Heart right ventricle (tissue), 16 donors: ENCODE measurements at regions not wholly inside any gene's neighbourhood (a gene's known extent, or its start where the extent isn't known, plus 50 kb on each side); places are given as distances from the start of the nearest gene placed in this dataset.

Experiments
- ATAC-seq, 8 donors: fragments of 200-7000 bp; cut with Tn5 transposase; one replicate each; pipeline ENCODE4 v1.9.1; 2020; ENCODE audit warnings: mild to moderate bottlenecking in 8 of 8, moderate library complexity in 8 of 8, moderate number of reproducible peaks in 1 of 8
- DNase-seq, 2 donors: peaks; one replicate each; pipeline ENCODE4 v3.0.0-alpha.2; 2020
- H3K27ac ChIP-seq, 10 donors: fragments of 200-600 bp; sonication (generic) in 2 of 10; one replicate each; pipeline versions ENCODE4 v1.5.0 to v1.8.0; 2020 to 2022; ENCODE audit warnings: mild to moderate bottlenecking in 3 of 10
- H3K27me3 ChIP-seq, 7 donors: fragments of 200-600 bp; one replicate each; pipeline ENCODE4 v1.8.0; 2021 to 2022; ENCODE audit warnings: mild to moderate bottlenecking in 2 of 7
- H3K36me3 ChIP-seq, 9 donors: fragments of 200-600 bp; sonication (generic) in 1 of 9; one replicate each; pipeline versions ENCODE4 v1.5.0 to v1.8.0; 2020 to 2022; ENCODE audit warnings: mild to moderate bottlenecking in 2 of 9
- H3K4me1 ChIP-seq, 9 donors: fragments of 200-600 bp; sonication (generic) in 1 of 9; one replicate each; pipeline versions ENCODE4 v1.5.0 to v1.8.0; 2020 to 2022; ENCODE audit warnings: mild to moderate bottlenecking in 4 of 9
- H3K4me3 ChIP-seq, 10 donors: fragments of 200-600 bp; sonication (generic) in 2 of 10; one replicate each; pipeline versions ENCODE4 v1.5.0 to v1.8.0; 2020 to 2022; ENCODE audit warnings: mild to moderate bottlenecking in 7 of 10, moderate library complexity in 2 of 10
- H3K9me3 ChIP-seq, 11 donors: fragments of 200-600 bp in 10 of 11; sonication (generic) in 2 of 11; one replicate each; pipeline versions ENCODE4 v1.5.0 to v1.8.0; 2013 to 2022; ENCODE audit warnings: mild to moderate bottlenecking in 2 of 11, control low read depth in 1 of 11, moderate library complexity in 1 of 11
- WGBS, 2 donors: extraction: QIAGEN DNeasy Blood & Tissue Kit; methylation state at CpG; one replicate each; pipeline ENCODE4 v1.1.7; 2013; ENCODE audit warnings: inconsistent platforms in 1 of 2; 5-methylcytosine and 5-hydroxymethylcytosine counted together
- intact Hi-C, 10 donors: fragments of 100-400 bp; cut with DNase I; formaldehyde crosslinking; loops; one replicate each; pipeline versions ENCODE4 v1.11.1 to v1.14.2; 2022
- TF ChIP-seq, protein P1 (sequence below), 9 donors: fragments of 200-600 bp; sonication (generic) in 2 of 9; IDR thresholded peaks; one replicate each; pipeline versions ENCODE4 v1.5.0 to v1.8.0; 2021 to 2022; ENCODE audit warnings: antibody characterized with exemption in 9 of 9, mild to moderate bottlenecking in 5 of 9, moderate library complexity in 1 of 9
- donor health status: Arrhythmogenic right ventricular cardiomyopathy.
- donor health status: ischemic (EF 13 %, LVEDD 7.1; RV severe dilation, severe dysfunction).
- donor health status: healthy with polysubstance abuse.
- donor health status: DM: no; HTN: yes; CAD: no.
- donor health status: DM: no; HTN: no; CAD: no.
- donor health status: ischemic (EF 25% LVEDD 6.9; RV normal size, moderate dysfunction).
- donor health status: ischemic (EF 25% LVEDD 5.7; RV mildly dilated, moderate dysfunction).
- donor health status: healthy.
- donor health status: DM: yes; HTN: yes; CAD: no.
- donor health status: Ischemic cardiomyopathy.
- donor health status: ischemic (EF 35%, LVEDD 5.7; RV mildly dilated, moderate dysfunction).
- donor health status: nonischemic (EF 11% LVEDD 7.7; RV severe dilation, severe dysfunction).
- donor health status: DM: yes; HTN: yes; CAD: no.
- donor health status: PGD.
- donor health status: ischemic (EF 29% LVEDD 5.4; RV normal size, mild dysfunction).
- donor health status: nonischemic (EF 23%, LVEDD 6.1; RV moderate dilation, normal function).

DNA sequence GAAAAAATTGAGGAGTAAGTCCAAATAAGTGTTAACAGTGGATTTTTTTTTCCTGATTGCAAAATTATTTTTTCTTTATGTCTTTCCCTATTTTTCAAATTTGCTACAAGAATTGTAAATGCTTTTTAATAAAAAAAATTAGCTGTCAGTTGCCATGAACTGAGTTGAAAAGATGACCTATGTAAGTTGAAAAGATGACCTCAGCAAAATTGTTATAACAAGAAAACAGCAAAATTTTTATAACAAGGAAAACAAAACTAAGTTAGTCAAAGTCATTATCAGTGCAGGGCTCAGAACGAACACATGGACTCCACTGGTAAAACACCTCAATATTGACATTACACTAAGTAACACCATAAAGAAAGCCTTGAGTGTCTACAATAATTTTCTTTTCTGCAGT lies 207.0 kb upstream of the HDDC2 start:
- no peaks in the 10 kb centered on the region for H3K36me3 ChIP-seq
- WGBS, 2 donors, result 71 to 91% methylated on average over 1 of the region's 1 CpG
- no peak overlapping the region for H3K4me3 ChIP-seq
- no peaks in the 10 kb centered on the region for H3K4me1 ChIP-seq
- TF ChIP-seq, protein P1, sequence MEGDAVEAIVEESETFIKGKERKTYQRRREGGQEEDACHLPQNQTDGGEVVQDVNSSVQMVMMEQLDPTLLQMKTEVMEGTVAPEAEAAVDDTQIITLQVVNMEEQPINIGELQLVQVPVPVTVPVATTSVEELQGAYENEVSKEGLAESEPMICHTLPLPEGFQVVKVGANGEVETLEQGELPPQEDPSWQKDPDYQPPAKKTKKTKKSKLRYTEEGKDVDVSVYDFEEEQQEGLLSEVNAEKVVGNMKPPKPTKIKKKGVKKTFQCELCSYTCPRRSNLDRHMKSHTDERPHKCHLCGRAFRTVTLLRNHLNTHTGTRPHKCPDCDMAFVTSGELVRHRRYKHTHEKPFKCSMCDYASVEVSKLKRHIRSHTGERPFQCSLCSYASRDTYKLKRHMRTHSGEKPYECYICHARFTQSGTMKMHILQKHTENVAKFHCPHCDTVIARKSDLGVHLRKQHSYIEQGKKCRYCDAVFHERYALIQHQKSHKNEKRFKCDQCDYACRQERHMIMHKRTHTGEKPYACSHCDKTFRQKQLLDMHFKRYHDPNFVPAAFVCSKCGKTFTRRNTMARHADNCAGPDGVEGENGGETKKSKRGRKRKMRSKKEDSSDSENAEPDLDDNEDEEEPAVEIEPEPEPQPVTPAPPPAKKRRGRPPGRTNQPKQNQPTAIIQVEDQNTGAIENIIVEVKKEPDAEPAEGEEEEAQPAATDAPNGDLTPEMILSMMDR (IDR thresholded peaks at IDR 0.05), result no peak
- DNase-seq (no peak), ATAC-seq (no peak)
- no peak overlapping the region for H3K27ac ChIP-seq
- peaks cover 0 to 14% (median 0%) of the 10 kb centered on the region in 11 donors for H3K9me3 ChIP-seq
- no peaks in the 10 kb centered on the region for H3K27me3 ChIP-seq
- intact Hi-C loops, result no loop called here

DNA sequence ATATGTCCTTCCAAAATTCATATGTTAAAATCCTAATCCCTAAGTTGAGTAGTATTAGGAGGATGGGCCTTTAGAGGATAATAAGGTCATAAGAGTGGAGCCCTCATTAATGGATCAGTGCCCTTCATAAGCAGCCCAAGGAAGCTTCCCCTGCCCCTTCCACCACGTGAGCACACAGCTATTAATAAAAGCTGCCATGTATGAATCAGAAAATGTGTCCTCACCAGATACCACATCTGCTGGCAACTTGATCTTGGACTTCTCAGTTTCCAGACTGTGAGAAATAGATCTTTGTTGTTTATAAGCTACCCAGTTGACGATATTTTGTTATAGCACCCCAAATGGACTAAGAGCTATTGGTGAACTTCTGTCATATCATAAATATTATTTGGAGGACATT lies 207.7 kb upstream of the HDDC2 start:
- Histone ChIP-seq H3K27ac (no peak overlapping the region), H3K9me3 (peaks cover 0 to 21% (median 0%) of the 10 kb centered on the region in 11 donors), H3K27me3 (no peaks in the 10 kb centered on the region), H3K4me3 (no peak overlapping the region), H3K4me1 (no peaks in the 10 kb centered on the region), H3K36me3 (no peaks in the 10 kb centered on the region)
- DNase-seq, result no peak
- TF ChIP-seq, protein P1 (IDR thresholded peaks at IDR 0.05), result no peak
- 70 to 79% methylated on average over 2 of the region's 2 CpGs for WGBS, 2 donors
- ATAC-seq, result no peak
- intact Hi-C loops, result no loop called here

DNA sequence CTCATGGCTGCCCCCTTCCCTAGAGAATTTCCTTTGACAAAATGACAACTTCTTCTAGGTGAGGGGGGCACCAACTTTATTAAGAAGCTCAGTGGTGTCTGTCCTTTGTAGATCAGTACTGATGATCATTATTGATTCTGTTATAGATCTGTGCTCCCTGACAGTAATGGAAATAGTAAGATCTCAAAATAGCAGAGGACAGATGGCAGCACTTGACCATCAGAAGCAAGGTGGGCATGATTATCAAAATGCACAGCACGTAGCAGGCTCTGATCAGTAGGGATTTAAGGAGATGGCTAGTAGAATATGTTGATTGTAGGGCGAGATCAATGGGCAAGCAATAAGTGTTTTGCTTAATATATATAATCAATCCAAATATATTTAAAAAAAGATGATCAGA lies 208.6 kb upstream of the HDDC2 start:
- H3K27ac ChIP-seq, result no peak overlapping the region
- no peak overlapping the region for H3K4me3 ChIP-seq
- peaks cover 0 to 25% (median 0%) of the 10 kb centered on the region in 11 donors for H3K9me3 ChIP-seq
- H3K4me1 ChIP-seq, result no peaks in the 10 kb centered on the region
- no peaks in the 10 kb centered on the region for H3K27me3 ChIP-seq
- 87 to 89% methylated on average over 2 of the region's 2 CpGs for WGBS, 2 donors
- intact Hi-C loops, result no loop called here
- no peaks in the 10 kb centered on the region for H3K36me3 ChIP-seq
- no peak for DNase-seq
- ATAC-seq, result no peak
- TF ChIP-seq, protein P1 (IDR thresholded peaks at IDR 0.05), result no peak

DNA sequence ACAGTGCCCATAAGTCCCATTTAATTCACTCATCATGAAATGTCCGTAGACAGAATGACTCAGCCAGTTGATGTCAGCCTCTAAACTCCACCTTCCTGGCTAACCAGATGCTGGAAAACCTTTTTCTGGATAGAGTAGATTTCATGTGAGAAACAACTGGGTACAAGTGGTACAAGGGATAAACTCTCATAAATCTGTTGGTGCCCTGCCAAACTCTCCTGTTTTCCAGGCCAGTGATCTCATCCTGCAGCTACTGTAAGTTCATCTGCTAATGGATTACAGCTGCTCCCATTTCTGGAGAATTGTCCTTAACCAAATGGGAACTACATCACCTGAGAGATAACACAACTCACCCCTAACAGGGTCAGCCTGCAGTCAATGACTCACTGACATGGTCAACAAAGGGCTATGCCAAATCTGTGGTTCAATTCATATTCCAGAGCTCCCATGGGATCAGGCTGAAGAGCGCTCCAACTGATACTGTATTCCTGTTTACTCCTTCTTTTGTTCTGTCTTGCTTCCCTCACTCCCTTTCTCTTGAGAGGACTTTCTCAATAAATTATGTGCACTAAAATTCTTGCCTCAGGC lies 210.1 kb upstream of the HDDC2 start:
- WGBS, 2 donors, result 59 to 75% methylated on average over 2 of the region's 2 CpGs
- DNase-seq (no peak), ATAC-seq (peak in 2 of 8 donors; percentile 25 to 41)
- H3K4me1 ChIP-seq, result no peaks in the 10 kb centered on the region
- peaks cover 0 to 23% (median 0%) of the 10 kb centered on the region in 11 donors for H3K9me3 ChIP-seq
- TF ChIP-seq, protein P1 (IDR thresholded peaks at IDR 0.05), result no peak
- no peaks in the 10 kb centered on the region for H3K36me3 ChIP-seq
- H3K27ac ChIP-seq, result no peak overlapping the region
- intact Hi-C loops, result no loop called here
- no peak overlapping the region for H3K4me3 ChIP-seq
- no peaks in the 10 kb centered on the region for H3K27me3 ChIP-seq
